HS-27A (cell line): ENCODE measurements at regions not wholly inside any gene's neighbourhood (a gene's known extent, or its start where the extent isn't known, plus 50 kb on each side); places are given as distances from the start of the nearest gene placed in this dataset.
"Not testable (repeated sequence)": the region's sequence is repeated elsewhere in the genome, so short reads cannot be mapped to it uniquely, and the experiment has no call there.

Experiments
- DNase-seq: peaks from one replicate; pipeline ENCODE4 v3.0.0-alpha.2; 2012; ENCODE audit warnings: low read depth, missing footprints

GRCh38 chr4:131337936-131338335 lies 1811.2 kb upstream of the PCDH10 start:
- no peak for DNase-seq

DNA sequence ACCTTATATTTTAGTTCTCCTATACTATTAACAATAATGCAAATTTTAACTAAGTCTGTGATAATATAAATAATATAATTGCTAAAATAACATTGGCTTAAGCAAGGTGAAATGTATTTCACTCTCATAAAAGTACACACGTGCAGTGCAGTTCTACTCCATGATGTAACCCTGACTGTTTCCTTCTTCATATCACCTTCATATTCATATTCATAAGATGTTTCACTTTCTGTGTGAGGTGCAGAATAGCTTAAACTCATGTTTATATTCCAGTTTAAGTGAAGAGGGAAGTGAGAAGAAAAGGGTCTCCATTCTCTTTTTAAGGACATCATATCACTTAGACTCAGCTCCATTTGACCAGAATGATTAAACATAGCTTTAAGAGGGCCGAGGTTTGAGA lies 1810.0 kb upstream of the PCDH10 start:
- DNase-seq, result no peak

GRCh38 chr4:131344761-131345160 lies 1804.3 kb upstream of the PCDH10 start:
- no peak for DNase-seq

DNA sequence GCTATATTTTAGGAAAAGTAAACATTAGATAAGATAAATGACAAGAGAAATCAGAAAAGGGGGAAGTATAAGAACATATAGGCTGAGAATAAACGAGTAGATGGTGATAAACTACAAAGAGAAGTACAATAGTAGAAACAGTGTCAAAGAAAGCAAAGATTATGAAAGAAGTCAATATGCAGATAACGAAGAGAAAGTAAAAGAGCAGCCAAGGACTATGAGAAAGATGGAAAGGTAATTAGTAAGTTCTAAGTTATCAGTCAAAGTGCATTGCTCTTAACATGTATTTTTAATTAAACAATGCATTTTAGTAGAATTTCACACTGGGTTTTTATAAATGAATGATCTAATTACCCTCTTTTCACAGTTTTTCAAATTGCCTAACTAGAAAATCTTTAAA lies 1801.3 kb upstream of the PCDH10 start:
- DNase-seq, result no peak

DNA sequence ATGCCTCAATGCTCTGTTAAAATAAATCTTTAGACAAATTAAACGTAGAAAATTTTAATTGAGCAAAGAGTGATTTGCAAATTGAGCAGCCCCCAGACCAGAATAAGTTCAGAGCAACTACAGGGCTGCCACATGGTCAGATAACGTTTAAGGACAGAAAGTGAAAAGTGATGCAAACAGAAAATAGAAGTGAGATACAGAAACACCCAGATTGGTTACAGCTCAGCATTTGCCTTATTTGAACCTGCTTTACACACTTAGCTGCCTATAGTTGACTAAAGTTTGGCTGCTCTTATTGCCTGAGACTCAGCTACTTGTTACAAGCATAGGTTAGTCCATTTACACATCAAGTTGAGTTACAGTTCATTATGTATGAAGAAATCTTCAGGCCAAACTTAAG lies 1800.8 kb upstream of the PCDH10 start:
- no peak for DNase-seq

- not testable (repeated sequence) for DNase-seq
Measured at GRCh38 chr4:131352371-131352770, 1796.7 kb upstream of the PCDH10 start.

DNA sequence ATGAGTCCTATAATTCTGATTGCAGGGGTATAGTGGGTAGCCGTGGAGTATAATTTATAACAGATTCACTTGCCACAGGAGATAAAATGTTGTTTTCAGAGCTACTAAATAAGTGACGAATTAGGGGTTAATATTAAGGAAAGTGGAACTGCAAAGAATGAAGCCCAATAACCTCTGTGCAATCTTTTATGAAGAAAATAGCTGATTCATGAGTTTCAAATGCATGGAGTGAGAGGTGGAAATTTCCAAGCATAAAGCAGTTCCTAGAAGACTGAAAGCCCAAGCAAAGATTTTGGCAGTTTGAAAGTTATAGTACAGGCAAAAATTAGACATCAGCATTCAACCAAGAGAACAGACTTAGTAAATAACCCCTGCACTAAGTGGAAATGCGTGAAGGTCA lies 1782.4 kb upstream of the PCDH10 start:
- no peak for DNase-seq

GRCh38 chr4:131367441-131367840 lies 1781.7 kb upstream of the PCDH10 start:
- DNase-seq, result no peak

DNA sequence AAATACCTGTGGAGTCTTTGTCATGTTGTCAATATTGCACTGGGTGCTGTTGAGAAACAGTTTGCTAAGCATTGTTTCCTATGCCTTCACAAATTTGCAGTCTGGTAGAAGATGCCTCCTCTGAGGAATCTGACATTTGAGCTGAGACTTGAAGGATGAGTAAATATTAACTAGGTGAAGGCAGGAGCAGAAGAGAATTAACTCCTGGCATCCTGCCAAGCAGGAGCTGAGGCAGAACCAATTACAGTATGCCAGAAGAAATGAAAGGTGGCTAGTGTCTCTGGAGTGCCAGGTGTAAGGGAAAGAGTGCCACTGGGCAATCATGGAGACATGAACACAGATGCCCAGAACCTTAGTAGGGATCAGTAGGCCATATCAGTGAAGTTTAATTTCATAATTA lies 1778.2 kb upstream of the PCDH10 start:
- no peak for DNase-seq

DNA sequence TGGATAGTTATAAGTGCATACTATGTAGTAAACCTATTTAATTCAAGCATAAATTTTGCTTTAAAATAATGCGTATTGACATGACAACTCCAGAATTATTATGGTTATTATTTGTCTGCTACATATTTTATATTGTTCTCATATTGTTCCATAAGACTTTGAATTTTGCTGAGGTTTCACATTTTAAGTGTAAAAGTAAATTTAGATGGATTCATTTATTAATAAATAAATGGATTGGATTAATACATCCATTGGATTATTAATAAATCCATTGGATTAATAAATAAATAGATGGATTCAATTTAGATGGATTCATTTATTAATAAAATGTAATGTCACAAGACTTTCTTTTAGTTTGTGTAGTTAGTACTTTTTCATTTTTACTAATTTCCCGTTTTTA lies 1768.0 kb upstream of the PCDH10 start:
- no peak for DNase-seq

DNA sequence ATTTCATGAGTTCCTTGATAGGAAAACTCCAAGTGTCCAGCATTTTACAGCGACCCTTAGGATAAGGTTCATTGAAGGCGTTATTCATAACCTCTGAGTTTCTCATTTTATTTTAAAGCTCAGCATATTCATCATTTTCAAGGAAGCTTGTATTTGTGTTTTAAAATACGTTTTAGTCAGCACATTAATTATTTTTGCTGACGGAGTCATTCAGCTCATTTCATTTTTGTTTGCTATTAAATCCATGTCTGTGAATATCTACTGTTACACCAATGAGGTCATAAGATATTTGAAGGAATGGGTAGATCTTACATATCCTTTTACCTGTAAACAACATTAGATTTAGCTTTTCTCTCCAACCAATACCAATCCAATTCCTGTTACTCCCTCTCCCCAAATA lies 1766.3 kb upstream of the PCDH10 start:
- no peak for DNase-seq

- no peak for DNase-seq
Measured at GRCh38 chr4:131388277-131388676, 1760.8 kb upstream of the PCDH10 start.

GRCh38 chr4:131408102-131408501 lies 1741.0 kb upstream of the PCDH10 start:
- no peak for DNase-seq

- no peak for DNase-seq
Measured at GRCh38 chr4:131411393-131411792, 1737.7 kb upstream of the PCDH10 start.

DNA sequence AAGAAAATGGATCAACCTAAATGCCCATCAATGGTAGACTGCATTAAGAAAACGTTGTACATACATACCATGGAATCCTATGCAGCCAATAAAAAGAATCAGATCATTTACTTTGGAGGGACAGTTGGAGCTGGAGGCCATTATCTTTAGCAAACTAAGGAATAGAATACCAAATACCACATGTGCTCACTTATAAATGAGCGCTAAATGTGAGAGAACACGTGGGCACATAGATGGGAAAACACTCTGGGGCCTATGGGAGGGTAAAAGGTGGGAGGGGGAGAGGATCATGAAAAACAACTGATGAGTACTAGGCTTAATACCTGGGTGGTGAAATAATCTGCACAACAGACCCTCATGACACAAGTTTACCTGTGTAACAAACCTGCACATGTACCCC lies 1729.9 kb upstream of the PCDH10 start:
- no peak for DNase-seq

- no peak for DNase-seq
Measured at GRCh38 chr4:131426023-131426758, 1722.9 kb upstream of the PCDH10 start.

DNA sequence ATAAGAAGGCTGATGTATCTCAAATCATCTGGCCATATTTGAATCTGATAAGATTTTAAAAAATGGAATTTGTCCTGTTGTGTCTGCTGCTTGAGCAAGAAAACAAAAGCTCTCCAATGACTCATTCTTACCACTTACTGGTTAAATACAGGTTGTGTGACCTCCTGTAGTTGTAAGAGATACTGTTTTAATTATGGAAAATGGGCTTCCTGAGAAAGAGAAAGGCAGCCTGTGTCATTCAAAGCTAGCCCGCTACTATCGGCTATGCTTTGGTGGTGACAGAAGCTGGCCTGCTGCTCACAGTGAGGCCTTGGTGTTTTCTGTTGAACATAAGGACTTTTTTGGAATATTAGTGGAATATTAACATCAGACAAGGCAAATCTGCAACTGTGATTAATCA lies 1722.1 kb upstream of the PCDH10 start:
- DNase-seq, result no peak

- no peak for DNase-seq
Measured at GRCh38 chr4:131430302-131430701, 1718.8 kb upstream of the PCDH10 start.

DNA sequence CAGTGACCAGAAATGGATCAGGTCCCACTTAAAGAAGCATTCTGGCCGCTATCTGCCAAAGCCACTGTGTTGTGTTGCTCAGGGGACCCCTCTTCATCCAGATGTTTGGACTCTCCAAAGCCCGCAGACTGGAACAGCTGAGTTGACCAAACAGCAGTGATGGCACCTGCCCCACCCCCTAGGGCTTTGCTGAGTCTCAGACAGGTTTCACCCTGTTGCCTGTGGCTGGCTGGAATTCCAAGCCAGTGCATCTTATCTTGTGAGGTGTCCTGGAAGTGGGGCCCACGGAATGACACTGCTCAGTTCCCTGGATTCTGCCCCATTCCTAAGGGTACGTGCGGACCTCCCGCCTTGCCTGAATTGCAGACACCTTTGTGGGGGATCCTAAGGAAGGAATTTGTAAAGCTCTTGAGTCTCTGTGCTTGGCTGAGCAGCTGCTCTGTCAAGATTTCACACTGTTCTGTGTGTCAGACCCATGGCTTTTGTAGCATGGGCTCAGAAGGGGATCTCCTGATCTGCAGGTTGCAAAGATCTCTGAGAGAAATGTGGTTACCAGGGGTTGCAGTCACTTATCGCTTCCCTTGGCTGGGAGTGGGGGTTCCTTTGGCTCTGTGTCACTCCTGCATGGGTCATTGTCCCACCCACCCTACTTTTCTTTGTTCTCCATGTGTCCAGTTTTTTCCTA lies 1707.9 kb upstream of the PCDH10 start:
- no peak for DNase-seq

GRCh38 chr4:131447883-131448282 lies 1701.2 kb upstream of the PCDH10 start:
- DNase-seq, result no peak

DNA sequence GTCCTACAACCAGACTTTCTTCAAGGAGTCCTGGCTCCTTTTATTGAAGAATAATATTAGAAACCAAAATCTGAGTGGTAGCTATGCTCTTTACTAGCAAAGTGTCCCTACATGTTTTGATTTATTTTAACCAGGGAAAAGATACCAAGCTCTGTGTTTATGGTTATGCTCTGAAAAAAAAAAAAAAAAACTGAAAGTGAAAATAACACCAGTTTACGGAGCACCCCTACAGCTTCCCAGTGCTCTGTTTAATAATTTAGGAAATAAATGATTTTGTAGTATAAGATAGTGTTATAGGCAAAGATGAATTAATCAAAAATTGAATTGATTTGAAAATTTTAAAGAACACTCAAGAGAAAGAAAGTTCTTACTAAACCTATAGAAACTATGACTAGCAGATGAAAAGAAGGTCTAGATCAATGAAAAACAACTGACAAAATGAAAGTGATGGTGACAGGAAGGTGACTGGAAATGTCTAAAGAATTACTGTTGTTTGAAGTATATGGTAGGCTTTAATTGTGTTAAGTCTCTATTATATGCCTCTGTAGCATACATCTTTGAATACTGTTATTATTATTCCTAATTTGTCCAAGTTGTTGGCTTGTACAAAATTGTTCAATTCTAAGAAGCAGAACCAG lies 1698.4 kb upstream of the PCDH10 start:
- no peak for DNase-seq

DNA sequence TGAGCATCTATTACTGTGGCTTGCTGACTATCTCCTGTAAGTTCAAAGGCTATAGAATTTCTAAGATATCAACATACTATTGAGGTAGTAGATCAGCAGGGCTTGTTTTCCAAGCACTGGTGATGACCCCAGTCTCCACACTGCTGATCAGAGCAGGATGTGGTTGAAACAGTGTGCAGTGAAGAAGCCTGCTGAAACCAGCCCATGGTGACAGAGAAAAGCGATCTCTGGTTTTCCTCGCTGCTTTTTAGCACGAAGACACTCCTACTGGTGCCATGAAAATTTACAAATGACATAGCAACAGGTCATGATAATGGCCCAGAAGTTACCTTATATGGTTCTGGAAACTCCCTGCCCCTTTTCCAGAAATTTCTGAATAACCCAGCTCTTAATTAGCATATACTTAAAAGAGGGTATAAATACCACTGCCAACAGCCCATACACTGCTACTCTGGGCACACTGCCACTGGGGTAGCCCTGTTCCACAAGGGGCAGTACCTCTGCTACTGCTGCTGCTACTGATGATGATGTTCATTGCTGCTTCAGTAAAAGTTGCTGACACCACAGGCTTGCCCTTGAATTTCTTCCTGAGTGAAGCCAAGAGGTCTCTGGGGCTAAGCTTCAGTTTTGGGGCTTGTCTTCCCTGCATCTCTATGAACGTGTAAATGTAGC lies 1689.5 kb upstream of the PCDH10 start:
- DNase-seq, result no peak

DNA sequence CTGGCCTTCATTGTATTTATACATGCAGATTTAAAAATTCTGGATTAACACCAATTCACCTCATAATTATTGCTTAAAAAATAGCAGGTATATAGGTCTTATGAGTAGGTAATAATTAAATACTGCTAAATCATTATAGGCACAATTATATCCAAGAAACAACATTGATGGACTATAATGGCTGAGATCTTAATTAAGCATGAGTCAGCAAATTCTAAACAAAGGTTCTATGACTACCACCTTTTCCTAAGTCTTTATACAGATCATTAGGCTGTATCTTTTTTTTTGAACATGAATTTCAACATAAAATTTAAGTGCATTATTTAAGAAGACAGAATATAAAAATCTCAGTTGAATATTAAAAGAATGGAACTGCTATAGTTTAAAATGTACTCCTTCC lies 1678.7 kb upstream of the PCDH10 start:
- no peak for DNase-seq
